Keratinocyte (primary cell): ENCODE measurements at regions not wholly inside any gene's neighbourhood (a gene's known extent, or its start where the extent isn't known, plus 50 kb on each side); places are given as distances from the start of the nearest gene placed in this dataset.

Experiments used
- DNase-seq: peaks from one replicate; pipeline ENCODE4 v3.0.0-alpha.2; 2011; ENCODE audit warnings: low read depth, missing footprints, low spot score
- FAIRE-seq: peaks from 2 replicates; lab custom pipeline; 2011; peaks lifted over from hg19 to GRCh38; lab: Jason Lieb, UNC
- H2AFZ ChIP-seq: 2 replicates; pipeline ENCODE4 v1.6.0; 2012; ENCODE audit warnings: low read length, control low read depth, inconsistent platforms; ENCODE audit not compliant: control insufficient read depth
- H3K27ac ChIP-seq: 2 replicates; pipeline ENCODE4 v1.5.1; 2011; ENCODE audit warnings: low read length; ENCODE audit not compliant: control insufficient read depth, insufficient read depth
- H3K27me3 ChIP-seq: 3 replicates; pipeline ENCODE4 v1.6.0; 2011; ENCODE audit warnings: low read length; ENCODE audit not compliant: control insufficient read depth, insufficient read depth; ENCODE audit errors: extremely low read depth
- H3K36me3 ChIP-seq, 2 experiments: 2 replicates in 1 of 2; 3 replicates in 1 of 2; pipeline ENCODE4 v1.5.1; 2011; ENCODE audit warnings: low read length in 2 of 2, mild to moderate bottlenecking in 1 of 2; ENCODE audit not compliant: control insufficient read depth in 2 of 2, insufficient read depth in 2 of 2; ENCODE audit errors: extremely low read depth in 1 of 2
- H3K4me1 ChIP-seq: 3 replicates; pipeline ENCODE4 v1.5.1; 2011; ENCODE audit warnings: low read length; ENCODE audit not compliant: control insufficient read depth, insufficient read depth; ENCODE audit errors: extremely low read depth
- H3K4me2 ChIP-seq: 3 replicates; pipeline ENCODE4 v1.6.0; 2011; ENCODE audit warnings: low read depth, low read length; ENCODE audit not compliant: control insufficient read depth, insufficient read depth; ENCODE audit errors: extremely low read depth
- H3K4me3 ChIP-seq, 3 experiments: fragments of 200-600 bp in 1 of 3; sonication (generic) in 1 of 3; 2 replicates in 2 of 3; 3 replicates in 1 of 3; pipeline ENCODE4 v1.5.1; 2011 to 2016; ENCODE audit warnings: low read length in 3 of 3, mild to moderate bottlenecking in 3 of 3, control low read depth in 2 of 3, inconsistent platforms in 1 of 3, low read depth in 1 of 3, mixed read lengths in 1 of 3, mixed run types in 1 of 3, moderate library complexity in 1 of 3; ENCODE audit not compliant: control insufficient read depth in 2 of 3, insufficient read depth in 2 of 3; ENCODE audit errors: extremely low read depth in 1 of 3
- H3K79me2 ChIP-seq: 2 replicates; pipeline ENCODE4 v1.6.0; 2012; ENCODE audit warnings: low read length; ENCODE audit not compliant: control insufficient read depth, insufficient read depth
- H3K9ac ChIP-seq: 3 replicates; pipeline ENCODE4 v1.6.0; 2011; ENCODE audit warnings: low read length; ENCODE audit not compliant: control insufficient read depth, insufficient read depth; ENCODE audit errors: extremely low read depth
- H3K9me1 ChIP-seq: 3 replicates; pipeline ENCODE4 v1.6.0; 2011; ENCODE audit warnings: low read length; ENCODE audit not compliant: control insufficient read depth, insufficient read depth; ENCODE audit errors: extremely low read depth
- H3K9me3 ChIP-seq: 2 replicates; pipeline ENCODE4 v1.5.1; 2012; ENCODE audit warnings: low read depth, low read length; ENCODE audit not compliant: control insufficient read depth
- H4K20me1 ChIP-seq: 3 replicates; pipeline ENCODE4 v1.6.0; 2011; ENCODE audit warnings: low read length; ENCODE audit not compliant: control insufficient read depth, insufficient read depth; ENCODE audit errors: extremely low read depth
- CTCF ChIP-seq, 3 experiments: IDR thresholded peaks in 1 of 3; conservative IDR thresholded peaks in 1 of 3; optimal IDR thresholded peaks in 1 of 3; 2 replicates in 2 of 3; 3 replicates in 1 of 3; pipeline versions ENCODE3 to v1.5.1; 2011; ENCODE audit warnings: low read length in 3 of 3, mild to moderate bottlenecking in 3 of 3, moderate library complexity in 2 of 3, control low read depth in 1 of 3, inconsistent platforms in 1 of 3; ENCODE audit not compliant: insufficient read depth in 2 of 3; ENCODE audit errors: extremely low read depth in 1 of 3
- EZH2 ChIP-seq: IDR thresholded peaks from one replicate; pipeline ENCODE4 v1.6.1; 2012; ENCODE audit warnings: inconsistent platforms, mild to moderate bottlenecking, low read length, moderate library complexity
- dilution Hi-C: fragments of 300-500 bp; cut with MboI; formaldehyde crosslinking; loops from one replicate; pipeline ENCODE4 v1.7.0; 2020; ENCODE audit warnings: low sequenced_read_pairs; ENCODE audit not compliant: extremely low pct_ligation_motif_present

GRCh38 chr6:117194978-117195377, 70.4 kb upstream of the VGLL2 start:
- H3K4me2 ChIP-seq, result no peak overlapping the region
- dilution Hi-C loops, result no loop called here
- no peaks in the 10 kb centered on the region for H3K9me1 ChIP-seq
- H3K9me3 ChIP-seq, result peaks cover 2% of the 10 kb centered on the region
- H4K20me1 ChIP-seq, result no peaks in the 10 kb centered on the region
- TF ChIP-seq EZH2, result no peak
- TF ChIP-seq CTCF (optimal IDR thresholded peaks at IDR 0.05 in 1 of 3, IDR thresholded peaks at IDR 0.05 in 1 of 3, conservative IDR thresholded peaks at IDR 0.05 in 1 of 3; ENCODE audit: extremely low read depth in 1 of 3, insufficient read depth in 2 of 3, low read length in 3 of 3), result no peak
- DNase-seq, result no peak
- H3K27me3 ChIP-seq, result no peaks in the 10 kb centered on the region
- H3K27ac ChIP-seq, result no peak overlapping the region
- no peaks in the 10 kb centered on the region for H3K79me2 ChIP-seq
- no peak overlapping the region for H2AFZ ChIP-seq
- H3K4me3 ChIP-seq, result no peak overlapping the region
- H3K9ac ChIP-seq, result no peak overlapping the region
- H3K4me1 ChIP-seq, result no peaks in the 10 kb centered on the region
- no peaks in the 10 kb centered on the region for H3K36me3 ChIP-seq
- no peak for FAIRE-seq

GRCh38 chr6:117195728-117196127, 69.6 kb upstream of the VGLL2 start:
- Histone ChIP-seq H3K79me2 (no peaks in the 10 kb centered on the region), H3K4me3 (no peak overlapping the region), H3K27me3 (no peaks in the 10 kb centered on the region), H4K20me1 (no peaks in the 10 kb centered on the region), H3K36me3 (no peaks in the 10 kb centered on the region), H3K4me2 (no peak overlapping the region), H3K9ac (no peak overlapping the region), H3K9me1 (no peaks in the 10 kb centered on the region), H2AFZ (no peak overlapping the region), H3K4me1 (no peaks in the 10 kb centered on the region), H3K9me3 (peaks cover 2% of the 10 kb centered on the region), H3K27ac (no peak overlapping the region)
- FAIRE-seq (peak; percentile 57), DNase-seq (no peak)
- TF ChIP-seq EZH2, result no peak
- no peak for TF ChIP-seq CTCF (optimal IDR thresholded peaks at IDR 0.05 in 1 of 3, IDR thresholded peaks at IDR 0.05 in 1 of 3, conservative IDR thresholded peaks at IDR 0.05 in 1 of 3; ENCODE audit: extremely low read depth in 1 of 3, insufficient read depth in 2 of 3, low read length in 3 of 3)
- dilution Hi-C loops, result no loop called here
